GM12873 (cell line): ENCODE measurements at regions not wholly inside any gene's neighbourhood (a gene's known extent, or its start where the extent isn't known, plus 50 kb on each side); places are given as distances from the start of the nearest gene placed in this dataset.

Experiments used
- TF ChIP-seq, protein P1 (sequence below): IDR thresholded peaks from 2 replicates; pipeline ENCODE4 v1.5.1; 2012; ENCODE audit warnings: low read depth, mild to moderate bottlenecking, moderate library complexity, low read length, control low read depth; ENCODE audit not compliant: insufficient read depth; ENCODE audit errors: missing control alignments

DNA sequence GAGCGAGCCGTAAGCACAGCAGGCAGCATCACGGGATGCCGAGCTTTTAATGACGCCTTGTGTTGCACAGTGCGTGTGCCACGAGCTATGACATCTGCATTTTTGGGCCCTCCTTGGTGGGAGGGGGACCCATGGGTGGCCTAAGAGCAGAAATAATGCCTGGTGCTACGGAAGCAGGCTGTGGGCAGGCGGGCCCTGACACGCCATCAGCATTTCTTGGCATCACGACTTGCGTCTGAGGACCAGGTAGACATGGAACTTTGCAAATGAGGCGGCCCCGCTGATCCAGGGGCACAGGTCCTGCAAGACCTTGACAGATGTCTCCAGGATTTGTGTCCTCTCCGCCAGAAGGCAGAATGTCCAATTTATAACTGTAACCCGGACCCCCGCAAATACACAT is 117.8 kb upstream of the RNF32 start:
- TF ChIP-seq, protein P1, sequence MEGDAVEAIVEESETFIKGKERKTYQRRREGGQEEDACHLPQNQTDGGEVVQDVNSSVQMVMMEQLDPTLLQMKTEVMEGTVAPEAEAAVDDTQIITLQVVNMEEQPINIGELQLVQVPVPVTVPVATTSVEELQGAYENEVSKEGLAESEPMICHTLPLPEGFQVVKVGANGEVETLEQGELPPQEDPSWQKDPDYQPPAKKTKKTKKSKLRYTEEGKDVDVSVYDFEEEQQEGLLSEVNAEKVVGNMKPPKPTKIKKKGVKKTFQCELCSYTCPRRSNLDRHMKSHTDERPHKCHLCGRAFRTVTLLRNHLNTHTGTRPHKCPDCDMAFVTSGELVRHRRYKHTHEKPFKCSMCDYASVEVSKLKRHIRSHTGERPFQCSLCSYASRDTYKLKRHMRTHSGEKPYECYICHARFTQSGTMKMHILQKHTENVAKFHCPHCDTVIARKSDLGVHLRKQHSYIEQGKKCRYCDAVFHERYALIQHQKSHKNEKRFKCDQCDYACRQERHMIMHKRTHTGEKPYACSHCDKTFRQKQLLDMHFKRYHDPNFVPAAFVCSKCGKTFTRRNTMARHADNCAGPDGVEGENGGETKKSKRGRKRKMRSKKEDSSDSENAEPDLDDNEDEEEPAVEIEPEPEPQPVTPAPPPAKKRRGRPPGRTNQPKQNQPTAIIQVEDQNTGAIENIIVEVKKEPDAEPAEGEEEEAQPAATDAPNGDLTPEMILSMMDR: no peak

- TF ChIP-seq, protein P1: no peak
Measured at GRCh38 chr7:156519070-156519469, 121.5 kb upstream of the RNF32 start.

DNA sequence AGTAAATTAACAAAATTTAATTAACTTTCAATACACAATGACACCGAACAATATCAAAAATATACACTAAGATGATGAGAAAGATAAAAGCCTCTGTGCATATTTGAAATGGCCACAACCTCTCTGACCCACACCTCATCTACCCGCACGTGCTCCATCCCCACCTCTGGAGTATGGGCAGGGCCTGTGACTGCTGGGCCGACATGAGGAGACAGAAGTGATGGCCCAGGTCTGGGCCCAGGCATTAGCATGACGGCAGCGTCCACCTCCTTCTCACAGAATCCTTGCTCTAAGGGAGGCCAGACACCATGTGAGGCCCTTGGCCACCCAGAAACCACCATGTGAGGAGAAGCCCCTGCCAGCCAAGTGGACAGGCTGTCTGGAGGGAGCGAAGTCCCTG is 122.1 kb upstream of the RNF32 start:
- TF ChIP-seq, protein P1: no peak

DNA sequence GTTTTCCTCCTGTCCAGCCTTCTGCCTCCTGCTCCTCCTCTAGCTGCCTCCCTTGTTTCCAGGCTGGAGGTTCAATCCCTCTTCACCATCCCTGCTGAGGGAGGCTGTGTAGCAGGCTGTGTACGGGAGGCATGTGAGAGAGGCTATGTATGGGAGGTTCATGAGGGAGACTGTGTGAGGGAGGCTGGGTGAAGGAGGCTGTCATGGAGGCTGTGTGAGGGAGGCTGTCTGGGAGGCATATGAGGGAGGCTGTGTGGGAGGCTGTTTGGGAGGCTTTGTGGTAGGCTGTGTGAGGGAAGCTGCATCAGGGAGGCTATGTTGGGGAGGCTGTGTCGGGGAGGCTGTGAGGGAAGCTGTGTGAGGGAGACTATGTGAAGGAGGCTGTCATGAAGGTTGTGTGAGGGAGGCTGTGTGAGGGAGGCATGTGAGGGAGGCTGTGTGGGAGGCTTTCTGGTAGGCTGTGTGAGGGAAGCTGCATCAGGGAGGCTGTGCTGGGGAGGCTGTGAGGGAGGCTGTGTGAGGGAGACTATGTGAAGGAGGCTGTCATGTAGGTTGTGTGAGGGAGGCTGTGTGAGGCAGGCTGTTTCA is 123.7 kb upstream of the RNF32 start:
- TF ChIP-seq, protein P1: no peak

DNA sequence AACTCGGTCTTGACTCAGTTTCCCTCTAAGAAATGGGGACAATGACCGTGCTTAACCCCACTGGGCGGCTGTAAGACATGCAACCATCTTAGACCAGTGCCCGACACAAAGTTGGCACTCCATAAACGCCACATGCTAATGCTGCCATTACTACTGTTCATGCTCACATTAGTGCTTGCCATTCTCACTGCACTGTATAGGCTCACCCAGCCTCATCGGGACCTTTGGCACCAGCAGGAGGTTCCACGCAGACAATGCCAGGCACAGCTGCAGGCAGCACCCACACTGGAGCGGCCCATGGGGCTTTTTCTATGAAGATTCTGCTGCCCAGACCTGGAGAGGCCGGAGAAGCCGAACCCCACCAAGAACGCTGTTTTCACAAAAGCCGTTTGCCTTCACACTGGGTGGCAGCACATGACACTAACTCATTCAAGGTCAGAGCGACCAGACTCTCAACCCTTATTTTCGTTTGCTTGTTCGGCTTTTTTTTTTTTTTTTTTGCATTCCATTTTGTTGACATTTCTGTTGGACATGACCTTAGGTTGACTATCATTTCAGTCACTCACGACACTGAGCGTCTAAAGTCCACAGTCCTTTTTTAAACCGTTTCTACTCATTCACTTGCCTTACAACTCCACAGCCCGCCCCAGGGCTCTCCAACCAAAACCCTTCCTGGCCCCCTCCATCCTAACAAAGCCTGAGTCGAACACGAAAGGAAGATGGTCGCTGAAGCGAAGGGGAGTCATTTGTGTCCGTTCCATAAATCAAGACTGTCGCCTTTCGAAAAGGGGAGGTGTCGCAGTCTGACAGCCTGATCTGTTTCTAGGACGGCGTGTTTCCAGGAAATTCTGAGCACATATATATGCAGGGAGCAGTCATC is 124.4 kb upstream of the RNF32 start:
- TF ChIP-seq, protein P1: no peak

DNA sequence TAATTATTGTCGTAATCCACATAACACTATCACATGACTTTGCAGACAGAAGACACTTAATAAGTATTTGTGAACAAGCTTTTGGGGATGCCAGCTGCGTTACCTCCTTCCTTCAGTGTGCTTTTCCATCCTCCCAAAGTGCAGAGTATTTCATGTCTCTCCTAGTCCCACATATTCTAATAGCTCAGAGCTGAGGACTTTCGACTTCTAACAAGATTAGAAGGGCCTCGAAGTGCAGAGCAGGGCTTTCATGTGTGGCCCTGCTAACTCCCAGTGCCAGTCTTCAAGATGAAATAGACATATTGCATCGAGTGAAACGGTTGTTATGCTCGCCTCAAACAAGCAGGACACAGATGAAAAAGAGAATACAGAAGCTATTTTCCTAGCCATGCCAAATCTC is 125.7 kb upstream of the RNF32 start:
- TF ChIP-seq, protein P1: no peak

DNA sequence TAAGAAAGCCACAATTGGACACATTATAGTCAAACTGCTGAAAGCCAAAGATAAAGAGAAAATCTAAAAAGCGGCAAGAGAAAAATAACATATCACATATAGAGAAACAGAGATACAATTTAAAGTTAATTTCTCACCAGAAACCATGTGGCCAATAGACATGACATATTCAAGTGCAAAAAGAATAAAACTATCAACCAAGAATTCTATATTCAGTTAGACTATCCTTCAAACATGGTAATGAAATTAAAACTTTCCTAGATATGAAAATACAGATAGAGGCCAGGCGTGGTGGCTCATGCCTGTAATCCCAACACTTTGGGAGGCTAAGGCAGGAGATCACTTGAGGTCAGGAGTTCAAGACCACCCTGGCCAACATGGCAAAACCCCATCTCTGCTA is 129.1 kb upstream of the RNF32 start:
- TF ChIP-seq, protein P1: no peak
